Chondrocyte (in vitro differentiated cells): ENCODE measurements at regions not wholly inside any gene's neighbourhood (a gene's known extent, or its start where the extent isn't known, plus 50 kb on each side); places are given as distances from the start of the nearest gene placed in this dataset.

Experiments used
- DNase-seq: peaks from one replicate; pipeline ENCODE4 v3.0.0; 2021; ENCODE audit warnings: mixed read lengths, low spot score
- H3K27ac Mint-ChIP-seq: one replicate; pipeline ENCODE4 v1.8.0; 2021; ENCODE audit warnings: mild to moderate bottlenecking, moderate library complexity, mixed read lengths; ENCODE audit not compliant: unreplicated experiment
- H3K27me3 Mint-ChIP-seq: 2 replicates; pipeline ENCODE4 v1.8.0; 2021; ENCODE audit warnings: low read depth, mixed read lengths
- H3K36me3 Mint-ChIP-seq: 2 replicates; pipeline ENCODE4 v1.8.0; 2021; ENCODE audit warnings: low read depth, mixed read lengths
- H3K4me1 Mint-ChIP-seq: 2 replicates; pipeline ENCODE4 v1.8.0; 2021; ENCODE audit warnings: low read depth, mild to moderate bottlenecking, mixed read lengths
- H3K4me3 Mint-ChIP-seq: one replicate; pipeline ENCODE4 v1.8.0; 2021; ENCODE audit warnings: mild to moderate bottlenecking, moderate library complexity, mixed read lengths; ENCODE audit not compliant: unreplicated experiment
- H3K9me3 Mint-ChIP-seq: 2 replicates; pipeline ENCODE4 v1.8.0; 2021; ENCODE audit warnings: low read depth, mixed read lengths
- CTCF ChIP-seq: fragments of 200-600 bp; sonication (generic); IDR thresholded peaks from 2 replicates; pipeline ENCODE4 v1.5.0; 2021; ENCODE audit warnings: antibody characterized with exemption, mild to moderate bottlenecking, moderate library complexity

- peaks cover 19% of the 10 kb centered on the region for H3K9me3 Mint-ChIP-seq
- no peak for DNase-seq
- no peak for TF ChIP-seq CTCF
- no peaks in the 10 kb centered on the region for H3K4me1 Mint-ChIP-seq
- H3K27me3 Mint-ChIP-seq: peaks cover 1% of the 10 kb centered on the region
- H3K4me3 Mint-ChIP-seq: no peak overlapping the region
- H3K36me3 Mint-ChIP-seq: no peaks in the 10 kb centered on the region
- no peak overlapping the region for H3K27ac Mint-ChIP-seq
Observed at GRCh38 chr21:22311741-22312462, 1313.7 kb downstream of the NCAM2 start.

GRCh38 chr21:22314963-22315362, 1316.8 kb downstream of the NCAM2 start:
- peaks cover 19% of the 10 kb centered on the region for H3K9me3 Mint-ChIP-seq
- no peaks in the 10 kb centered on the region for H3K4me1 Mint-ChIP-seq
- no peak overlapping the region for H3K4me3 Mint-ChIP-seq
- H3K27me3 Mint-ChIP-seq: no peaks in the 10 kb centered on the region
- TF ChIP-seq CTCF: no peak
- no peak for DNase-seq
- no peaks in the 10 kb centered on the region for H3K36me3 Mint-ChIP-seq
- H3K27ac Mint-ChIP-seq: no peak overlapping the region

- Mint-ChIP-seq H3K4me3 (no peak overlapping the region), H3K9me3 (peaks cover 19% of the 10 kb centered on the region), H3K4me1 (no peaks in the 10 kb centered on the region), H3K27me3 (no peaks in the 10 kb centered on the region), H3K27ac (no peak overlapping the region), H3K36me3 (no peaks in the 10 kb centered on the region)
- no peak for TF ChIP-seq CTCF
- no peak for DNase-seq
Observed at GRCh38 chr21:22319435-22319834, 1321.2 kb downstream of the NCAM2 start.

GRCh38 chr21:22342889-22343288, 1344.7 kb downstream of the NCAM2 start:
- Mint-ChIP-seq H3K27me3 (no peaks in the 10 kb centered on the region), H3K4me1 (no peaks in the 10 kb centered on the region), H3K36me3 (no peaks in the 10 kb centered on the region), H3K27ac (no peak overlapping the region), H3K9me3 (peaks cover 45% of the 10 kb centered on the region), H3K4me3 (no peak overlapping the region)
- TF ChIP-seq CTCF: no peak
- DNase-seq: no peak

- no peaks in the 10 kb centered on the region for H3K4me1 Mint-ChIP-seq
- no peak overlapping the region for H3K4me3 Mint-ChIP-seq
- no peaks in the 10 kb centered on the region for H3K27me3 Mint-ChIP-seq
- H3K36me3 Mint-ChIP-seq: no peaks in the 10 kb centered on the region
- no peak overlapping the region for H3K27ac Mint-ChIP-seq
- no peak for DNase-seq
- TF ChIP-seq CTCF: no peak
- H3K9me3 Mint-ChIP-seq: peaks cover 49% of the 10 kb centered on the region
Observed at GRCh38 chr21:22343303-22343702, 1345.1 kb downstream of the NCAM2 start.
